PC-9 (cell line): ENCODE measurements at regions not wholly inside any gene's neighbourhood (a gene's known extent, or its start where the extent isn't known, plus 50 kb on each side); places are given as distances from the start of the nearest gene placed in this dataset.

ENCODE experiments used
- EZH2 ChIP-seq: fragments of 200-600 bp; sonication (generic); IDR thresholded peaks from 2 replicates; pipeline ENCODE4 v1.8.0; 2017; ENCODE audit warnings: antibody characterized with exemption, low read depth
- TF ChIP-seq, protein P1 (sequence below): fragments of 200-600 bp; sonication (generic); conservative IDR thresholded peaks from 2 replicates; pipeline ENCODE4 v1.6.1; 2017; ENCODE audit warnings: mixed run types, antibody characterized with exemption, mild to moderate bottlenecking, moderate library complexity

DNA sequence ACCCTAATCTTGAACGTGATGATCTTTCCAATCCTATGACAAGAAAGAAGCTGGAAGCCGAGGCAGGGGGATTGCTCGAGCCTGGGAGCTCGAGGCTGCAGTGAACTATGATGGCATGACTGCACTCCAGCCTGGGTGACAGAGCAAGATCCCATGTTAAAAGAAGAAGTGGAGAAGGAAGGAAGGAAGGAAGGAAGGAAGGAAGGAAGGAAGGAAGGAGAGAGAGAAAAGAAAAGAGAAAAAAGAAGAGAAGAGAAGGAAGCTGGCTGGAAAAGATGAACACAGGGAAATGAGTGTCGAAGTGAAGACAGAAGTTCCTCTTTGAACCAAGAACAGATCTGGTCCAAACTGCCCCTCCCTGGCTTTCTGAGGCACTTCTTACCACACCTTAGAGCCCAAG, 100.5 kb upstream of the PRNP start:
- no peak for TF ChIP-seq EZH2
- TF ChIP-seq, protein P1, sequence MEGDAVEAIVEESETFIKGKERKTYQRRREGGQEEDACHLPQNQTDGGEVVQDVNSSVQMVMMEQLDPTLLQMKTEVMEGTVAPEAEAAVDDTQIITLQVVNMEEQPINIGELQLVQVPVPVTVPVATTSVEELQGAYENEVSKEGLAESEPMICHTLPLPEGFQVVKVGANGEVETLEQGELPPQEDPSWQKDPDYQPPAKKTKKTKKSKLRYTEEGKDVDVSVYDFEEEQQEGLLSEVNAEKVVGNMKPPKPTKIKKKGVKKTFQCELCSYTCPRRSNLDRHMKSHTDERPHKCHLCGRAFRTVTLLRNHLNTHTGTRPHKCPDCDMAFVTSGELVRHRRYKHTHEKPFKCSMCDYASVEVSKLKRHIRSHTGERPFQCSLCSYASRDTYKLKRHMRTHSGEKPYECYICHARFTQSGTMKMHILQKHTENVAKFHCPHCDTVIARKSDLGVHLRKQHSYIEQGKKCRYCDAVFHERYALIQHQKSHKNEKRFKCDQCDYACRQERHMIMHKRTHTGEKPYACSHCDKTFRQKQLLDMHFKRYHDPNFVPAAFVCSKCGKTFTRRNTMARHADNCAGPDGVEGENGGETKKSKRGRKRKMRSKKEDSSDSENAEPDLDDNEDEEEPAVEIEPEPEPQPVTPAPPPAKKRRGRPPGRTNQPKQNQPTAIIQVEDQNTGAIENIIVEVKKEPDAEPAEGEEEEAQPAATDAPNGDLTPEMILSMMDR, result no peak
